Spleen (tissue), 11 donors: ENCODE measurements at regions not wholly inside any gene's neighbourhood (a gene's known extent, or its start where the extent isn't known, plus 50 kb on each side); places are given as distances from the start of the nearest gene placed in this dataset.
"Not testable (repeated sequence)": the region's sequence is repeated elsewhere in the genome, so short reads cannot be mapped to it uniquely, and the experiment has no call there.

Source experiments
- DNase-seq: peaks from one replicate; pipeline ENCODE4 v3.0.0-alpha.2; 2020
- H3K27ac ChIP-seq, 8 donors: fragments of 200-600 bp; sonication (generic) in 7 of 8; 1 replicate in 4 of 8; 2 replicates in 4 of 8; pipeline versions ENCODE4 v1.5.0 to v1.8.0; 2016 to 2021; ENCODE audit warnings: inconsistent platforms in 4 of 8, mild to moderate bottlenecking in 4 of 8, moderate library complexity in 1 of 8
- H3K27me3 ChIP-seq, 7 donors: fragments of 200-600 bp; sonication (generic) in 6 of 7; replicated peaks in 1 of 7; 1 replicate in 4 of 7; 2 replicates in 3 of 7; pipeline versions ENCODE4 v1.5.0 to v1.8.0; 2016 to 2021; ENCODE audit warnings: inconsistent platforms in 3 of 7, mild to moderate bottlenecking in 1 of 7
- H3K36me3 ChIP-seq, 6 donors: fragments of 200-600 bp; sonication (generic) in 5 of 6; 1 replicate in 4 of 6; 2 replicates in 2 of 6; pipeline versions ENCODE4 v1.5.0 to v1.8.0; 2016 to 2021; ENCODE audit warnings: inconsistent platforms in 2 of 6
- H3K4me1 ChIP-seq, 6 donors: fragments of 200-600 bp; sonication (generic) in 5 of 6; 1 replicate in 3 of 6; 2 replicates in 3 of 6; pipeline versions ENCODE4 v1.5.0 to v1.8.0; 2016 to 2021; ENCODE audit warnings: inconsistent platforms in 3 of 6
- H3K4me3 ChIP-seq, 8 donors: fragments of 200-600 bp; sonication (generic) in 7 of 8; 1 replicate in 4 of 8; 2 replicates in 4 of 8; pipeline versions ENCODE4 v1.5.0 to v1.8.0; 2016 to 2021; ENCODE audit warnings: inconsistent platforms in 4 of 8, mild to moderate bottlenecking in 4 of 8, moderate library complexity in 2 of 8
- H3K9me3 ChIP-seq, 8 donors: fragments of 200-600 bp; sonication (generic) in 7 of 8; 1 replicate in 4 of 8; 2 replicates in 4 of 8; pipeline versions ENCODE4 v1.5.0 to v1.8.0; 2016 to 2021; ENCODE audit warnings: inconsistent platforms in 4 of 8
- CTCF ChIP-seq, 11 experiments: fragments of 200-600 bp in 7 of 11; fragments of 450-650 bp in 4 of 11; sonication (generic) in 4 of 11; IDR thresholded peaks in 8 of 11; conservative IDR thresholded peaks in 3 of 11; 1 replicate in 7 of 11; 2 replicates in 4 of 11; pipeline versions ENCODE4 v1.4.0 to v1.8.0; 2016 to 2021; ENCODE audit warnings: antibody characterized with exemption in 11 of 11, inconsistent platforms in 4 of 11, mild to moderate bottlenecking in 1 of 11
- POLR2A ChIP-seq, 3 donors: fragments of 450-650 bp; IDR thresholded peaks; one replicate each; pipeline ENCODE4 v1.5.1; 2017; ENCODE audit warnings: antibody characterized with exemption in 3 of 3, mild to moderate bottlenecking in 1 of 3
- POLR2AphosphoS5 ChIP-seq, 3 donors: sonication (generic); formaldehyde crosslinking; IDR thresholded peaks; one replicate each; pipeline ENCODE4 v1.5.1; 2017; ENCODE audit warnings: antibody characterized with exemption in 3 of 3
- WGBS, 5 donors: extraction: QIAGEN DNeasy Blood & Tissue Kit in 3 of 5; methylation state at CpG; one replicate each; pipeline versions ENCODE4 v1.1.5 to v1.1.7; 2013 to 2018; 5-methylcytosine and 5-hydroxymethylcytosine counted together
- intact Hi-C: fragments of 100-400 bp; cut with DNase I; formaldehyde crosslinking; loops from one replicate; pipeline ENCODE4 v1.15.0; 2023; ENCODE audit warnings: low total_unique reads
- donor health status: healthy with polysubstance abuse.
- donor health status: DM: no; HTN: no; CAD: no; lungs with moderate emphysema.
- donor health status: DM: no; HTN: no; CAD: no.
- donor health status: Bipolar disorder and iron deficiency.
- donor health status: healthy.
- donor health status: DM: no; HTN: no; CAD: no.
- donor health status: DM: yes; HTN: yes; CAD: no.

GRCh38 chr2:58595714-58596113, 354.6 kb upstream of the FANCL start:
- Histone ChIP-seq H3K27ac (no peak overlapping the region), H3K4me3 (no peak overlapping the region)
- intact Hi-C loops = no loop called here

DNA sequence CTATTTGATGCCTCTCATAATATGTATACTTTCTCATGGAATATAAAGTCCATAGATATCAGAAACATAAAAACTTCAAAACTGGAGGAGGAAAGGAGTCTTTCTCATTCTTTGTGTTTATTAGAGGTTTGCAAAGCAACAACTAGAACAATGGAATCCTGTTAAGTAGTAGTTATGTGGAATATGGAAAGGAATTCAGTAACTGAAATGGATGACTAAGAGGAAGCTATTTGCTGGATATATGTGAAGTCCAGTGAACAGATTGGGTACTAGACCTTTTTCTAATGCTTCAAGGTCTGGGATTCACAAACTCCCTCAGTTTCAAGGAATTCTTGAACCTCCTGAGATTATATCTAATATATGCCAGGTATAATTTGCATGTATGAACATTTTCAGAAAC, 353.6 kb upstream of the FANCL start:
- intact Hi-C loops = no loop called here
- TF ChIP-seq POLR2A (IDR thresholded peaks at IDR 0.05) = no peak
- no peak for TF ChIP-seq POLR2AphosphoS5 (IDR thresholded peaks at IDR 0.05)
- no peak for TF ChIP-seq CTCF (IDR thresholded peaks at IDR 0.05 in 8 of 11, conservative IDR thresholded peaks at IDR 0.05 in 3 of 11)
- Histone ChIP-seq H3K27ac (no peak overlapping the region), H3K27me3 (no peaks in the 10 kb centered on the region), H3K9me3 (no peaks in the 10 kb centered on the region), H3K4me1 (no peaks in the 10 kb centered on the region), H3K4me3 (no peak overlapping the region), H3K36me3 (no peaks in the 10 kb centered on the region)
- DNase-seq = no peak

More at GRCh38 chr2:58595714-58596113, 354.6 kb upstream of the FANCL start:
- no peaks in the 10 kb centered on the region for H3K27me3 ChIP-seq
- TF ChIP-seq POLR2A (IDR thresholded peaks at IDR 0.05) (no peak), CTCF (IDR thresholded peaks at IDR 0.05 in 8 of 11, conservative IDR thresholded peaks at IDR 0.05 in 3 of 11) (no peak), POLR2AphosphoS5 (IDR thresholded peaks at IDR 0.05) (no peak)
- DNase-seq = no peak
- H3K9me3 ChIP-seq = no peaks in the 10 kb centered on the region
- 61 to 76% (median 64%) methylated on average over 3 of the region's 3 CpGs for WGBS, 5 donors
- H3K4me1 ChIP-seq = no peaks in the 10 kb centered on the region
- no peaks in the 10 kb centered on the region for H3K36me3 ChIP-seq

DNA sequence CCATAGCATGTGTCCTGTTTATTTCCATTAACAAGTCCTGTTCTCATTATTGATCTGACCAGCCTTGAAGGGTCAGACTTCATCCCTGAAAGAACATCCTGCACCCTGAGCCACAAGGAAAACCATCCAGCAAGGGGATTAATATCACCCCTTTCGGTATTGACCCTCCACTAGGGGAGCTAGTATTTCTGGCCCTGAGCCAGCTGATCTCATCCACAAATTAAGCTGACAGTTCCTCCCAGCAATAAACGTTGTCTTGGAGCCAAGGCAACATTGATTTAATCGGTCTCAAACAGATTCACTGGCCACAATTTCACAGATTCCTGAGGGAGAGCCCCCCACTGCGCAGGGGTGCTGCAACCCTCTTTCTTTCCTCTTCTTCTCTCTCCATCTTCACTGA, 353.1 kb upstream of the FANCL start:
- Histone ChIP-seq H3K27me3 (no peaks in the 10 kb centered on the region), H3K9me3 (no peaks in the 10 kb centered on the region), H3K27ac (no peak overlapping the region), H3K36me3 (no peaks in the 10 kb centered on the region), H3K4me3 (no peak overlapping the region), H3K4me1 (no peaks in the 10 kb centered on the region)
- TF ChIP-seq CTCF (IDR thresholded peaks at IDR 0.05 in 8 of 11, conservative IDR thresholded peaks at IDR 0.05 in 3 of 11) (no peak), POLR2AphosphoS5 (IDR thresholded peaks at IDR 0.05) (no peak), POLR2A (IDR thresholded peaks at IDR 0.05) (no peak)
- WGBS, 5 donors = 51 to 63% (median 60%) methylated on average over 4 of the region's 4 CpGs
- intact Hi-C loops = no loop called here
- DNase-seq = no peak

DNA sequence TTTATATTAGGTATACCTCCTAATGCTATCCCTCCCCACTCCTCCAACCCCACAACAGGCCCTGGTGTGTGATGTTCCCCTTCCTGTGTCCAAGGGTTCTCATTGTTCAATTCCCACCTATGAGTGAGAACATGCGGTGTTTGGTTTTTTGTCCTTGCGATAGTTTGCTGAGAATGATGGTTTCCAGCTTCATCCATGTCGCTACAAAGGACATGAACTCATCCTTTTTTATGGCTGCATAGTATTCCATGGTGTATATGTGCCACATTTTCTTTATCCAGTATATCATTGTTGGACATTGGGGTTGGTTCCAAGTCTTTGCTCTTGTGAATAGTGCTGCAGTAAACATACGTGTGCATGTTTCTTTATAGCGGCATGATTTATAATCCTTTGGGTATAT, 345.1 kb upstream of the FANCL start:
- WGBS, 5 donors = 94 to 99% (median 98%) methylated on average over 2 to 5 of the region's 5 CpGs

DNA sequence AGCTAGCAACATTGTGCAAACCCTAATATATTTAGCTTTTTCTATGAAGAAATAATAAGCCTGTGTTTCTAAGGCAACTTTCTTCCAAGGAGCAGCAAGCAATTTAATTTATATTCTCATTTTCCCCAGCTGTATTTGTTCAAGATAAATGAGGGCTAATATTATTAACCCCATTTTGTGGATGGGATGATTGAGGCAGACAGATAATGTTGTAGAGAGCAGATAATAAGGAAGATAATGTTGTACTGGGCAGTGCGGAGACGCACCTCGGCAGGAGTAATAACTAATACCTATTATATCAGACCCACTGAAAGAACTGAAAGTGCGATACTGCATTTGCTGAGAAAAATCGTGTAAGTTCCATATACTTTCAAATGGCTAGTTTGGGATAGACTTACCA, 344.1 kb upstream of the FANCL start:
- TF ChIP-seq POLR2A (IDR thresholded peaks at IDR 0.05) (no peak), POLR2AphosphoS5 (IDR thresholded peaks at IDR 0.05) (no peak), CTCF (IDR thresholded peaks at IDR 0.05 in 8 of 11, conservative IDR thresholded peaks at IDR 0.05 in 3 of 11) (no peak)
- H3K27ac ChIP-seq = no peak overlapping the region
- WGBS, 5 donors = 92 to 98% (median 95%) methylated on average over 5 of the region's 5 CpGs
- intact Hi-C loops = no loop called here
- H3K36me3 ChIP-seq = no peaks in the 10 kb centered on the region
- DNase-seq = no peak
- H3K4me3 ChIP-seq = no peak overlapping the region
- H3K9me3 ChIP-seq = no peaks in the 10 kb centered on the region
- no peaks in the 10 kb centered on the region for H3K27me3 ChIP-seq
- no peaks in the 10 kb centered on the region for H3K4me1 ChIP-seq

More for the DNA sequence above, 345.1 kb upstream of the FANCL start:
- H3K36me3 ChIP-seq, DNase-seq, H3K4me1 ChIP-seq, H3K9me3 ChIP-seq, H3K4me3 ChIP-seq, intact Hi-C loops, H3K27ac ChIP-seq, H3K27me3 ChIP-seq: not testable (repeated sequence)
